WTC11 (cell line): ENCODE measurements at regions not wholly inside any gene's neighbourhood (a gene's known extent, or its start where the extent isn't known, plus 50 kb on each side); places are given as distances from the start of the nearest gene placed in this dataset.

ENCODE experiments used
- AFF4 ChIP-seq: sonication (generic); formaldehyde crosslinking; IDR thresholded peaks from 2 replicates; pipeline ENCODE4 v1.8.1; 2023; ENCODE audit warnings: mild to moderate bottlenecking, missing genetic modification reagents, borderline replicate concordance
- ATF6 ChIP-seq: sonication (generic); formaldehyde crosslinking; IDR thresholded peaks from 2 replicates; pipeline ENCODE4 v1.8.1; 2023; ENCODE audit warnings: mild to moderate bottlenecking, missing genetic modification reagents
- CTCF ChIP-seq: fragments of 200-600 bp; IDR thresholded peaks from 2 replicates; pipeline ENCODE4 v1.8.0; 2022; ENCODE audit warnings: antibody characterized with exemption
- ETV6 ChIP-seq: sonication (generic); formaldehyde crosslinking; IDR thresholded peaks from 2 replicates; pipeline ENCODE4 v1.8.1; 2022; ENCODE audit warnings: mild to moderate bottlenecking, missing genetic modification reagents
- IRF1 ChIP-seq: sonication (generic); formaldehyde crosslinking; IDR thresholded peaks from 2 replicates; pipeline ENCODE4 v1.8.0; 2023; ENCODE audit warnings: missing genetic modification reagents
- KAT7 ChIP-seq: sonication (generic); formaldehyde crosslinking; IDR thresholded peaks from 2 replicates; pipeline ENCODE4 v1.8.1; 2023; ENCODE audit warnings: missing genetic modification reagents, mild to moderate bottlenecking, borderline replicate concordance
- USF2 ChIP-seq: sonication (generic); formaldehyde crosslinking; IDR thresholded peaks from 2 replicates; pipeline ENCODE4 v1.8.1; 2023; ENCODE audit warnings: mild to moderate bottlenecking, missing genetic modification reagents, moderate library complexity

GRCh38 chr14:45686771-45687170 lies 433.8 kb upstream of the MIS18BP1 start:
- TF ChIP-seq KAT7 (CRISPR knock-in tag) = no peak
- no peak for TF ChIP-seq ETV6 (CRISPR knock-in tag)
- no peak for TF ChIP-seq CTCF
- TF ChIP-seq USF2 (CRISPR knock-in tag) = no peak
- TF ChIP-seq ATF6 (CRISPR knock-in tag) = no peak
- no peak for TF ChIP-seq AFF4 (CRISPR knock-in tag)
- no peak for TF ChIP-seq IRF1 (CRISPR knock-in tag)
